Upper lobe of left lung (tissue), 6 donors: ENCODE measurements at regions not wholly inside any gene's neighbourhood (a gene's known extent, or its start where the extent isn't known, plus 50 kb on each side); places are given as distances from the start of the nearest gene placed in this dataset.

ENCODE experiments used
- ATAC-seq, 2 donors: fragments of 200-7000 bp; cut with Tn5 transposase; one replicate each; pipeline ENCODE4 v1.9.1; 2022; ENCODE audit warnings: mild to moderate bottlenecking in 2 of 2, moderate library complexity in 2 of 2; ENCODE audit not compliant: low FRiP score in 2 of 2
- DNase-seq, 2 donors: peaks; one replicate each; pipeline ENCODE4 v3.0.0-alpha.2; 2019 to 2020
- H3K27ac ChIP-seq, 4 donors: fragments of 200-600 bp; sonication (generic); one replicate each; pipeline ENCODE4 v1.5.1; 2016 to 2019
- H3K27me3 ChIP-seq, 4 donors: fragments of 200-600 bp; sonication (generic); one replicate each; pipeline ENCODE4 v1.5.1; 2017 to 2019
- H3K36me3 ChIP-seq, 4 donors: fragments of 200-600 bp; sonication (generic); one replicate each; pipeline ENCODE4 v1.5.1; 2016 to 2019
- H3K4me1 ChIP-seq, 4 donors: fragments of 200-600 bp; sonication (generic); one replicate each; pipeline ENCODE4 v1.5.1; 2018 to 2019
- H3K4me3 ChIP-seq, 4 donors: fragments of 200-600 bp; sonication (generic); one replicate each; pipeline ENCODE4 v1.5.1; 2017 to 2019; ENCODE audit warnings: mild to moderate bottlenecking in 2 of 4, moderate library complexity in 1 of 4
- H3K9me3 ChIP-seq, 4 donors: fragments of 200-600 bp; sonication (generic); one replicate each; pipeline ENCODE4 v1.5.1; 2018 to 2019
- EP300 ChIP-seq, 4 donors: sonication (generic); formaldehyde crosslinking; IDR thresholded peaks; one replicate each; pipeline ENCODE4 v1.5.1; 2017; ENCODE audit warnings: antibody characterized with exemption in 4 of 4, control low read depth in 2 of 4
- POLR2A ChIP-seq, 4 donors: fragments of 450-650 bp; IDR thresholded peaks; one replicate each; pipeline ENCODE4 v1.5.1; 2016 to 2017; ENCODE audit warnings: antibody characterized with exemption in 4 of 4, mild to moderate bottlenecking in 2 of 4
- POLR2AphosphoS5 ChIP-seq, 2 donors: sonication (generic); formaldehyde crosslinking; IDR thresholded peaks; one replicate each; pipeline ENCODE4 v1.5.1; 2017; ENCODE audit warnings: antibody characterized with exemption in 2 of 2
- WGBS, 2 donors: methylation state at CpG; one replicate each; pipeline ENCODE4 v1.1.5; 2017 to 2018; 5-methylcytosine and 5-hydroxymethylcytosine counted together
- TF ChIP-seq, protein P1 (sequence below), 6 experiments: fragments of 450-650 bp in 4 of 6; fragments of 200-600 bp in 2 of 6; sonication (generic) in 2 of 6; IDR thresholded peaks; one replicate each; pipeline ENCODE4 v1.5.1; 2016 to 2019; ENCODE audit warnings: antibody characterized with exemption in 6 of 6
- donor health status: DM: no; HTN: no; CAD: no; lungs with moderate emphysema.
- donor health status: DM: no; HTN: yes; CAD: no; lungs with severe emphysema.

DNA sequence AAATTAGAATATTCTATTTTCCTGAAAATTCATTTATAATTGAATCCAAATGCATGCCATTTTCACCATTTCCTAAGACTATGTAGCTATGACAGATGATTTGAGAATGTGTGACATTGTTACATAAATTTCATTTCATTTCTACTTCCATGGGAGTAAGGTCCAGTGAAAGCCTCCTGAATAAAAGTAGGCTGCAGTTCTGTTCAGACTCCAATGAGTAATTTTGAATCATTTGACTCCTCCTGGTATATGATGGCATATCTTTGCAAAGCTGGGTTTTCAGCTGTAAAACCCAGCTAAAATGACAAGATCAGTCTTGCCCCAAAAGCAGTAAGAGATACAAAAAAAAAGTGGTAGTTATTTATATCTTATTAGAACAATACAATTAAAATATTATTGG lies 101.0 kb upstream of the DNAJC10 start:
- no peaks in the 10 kb centered on the region for H3K36me3 ChIP-seq
- no peaks in the 10 kb centered on the region for H3K27me3 ChIP-seq
- no peak overlapping the region for H3K27ac ChIP-seq
- TF ChIP-seq, protein P1, sequence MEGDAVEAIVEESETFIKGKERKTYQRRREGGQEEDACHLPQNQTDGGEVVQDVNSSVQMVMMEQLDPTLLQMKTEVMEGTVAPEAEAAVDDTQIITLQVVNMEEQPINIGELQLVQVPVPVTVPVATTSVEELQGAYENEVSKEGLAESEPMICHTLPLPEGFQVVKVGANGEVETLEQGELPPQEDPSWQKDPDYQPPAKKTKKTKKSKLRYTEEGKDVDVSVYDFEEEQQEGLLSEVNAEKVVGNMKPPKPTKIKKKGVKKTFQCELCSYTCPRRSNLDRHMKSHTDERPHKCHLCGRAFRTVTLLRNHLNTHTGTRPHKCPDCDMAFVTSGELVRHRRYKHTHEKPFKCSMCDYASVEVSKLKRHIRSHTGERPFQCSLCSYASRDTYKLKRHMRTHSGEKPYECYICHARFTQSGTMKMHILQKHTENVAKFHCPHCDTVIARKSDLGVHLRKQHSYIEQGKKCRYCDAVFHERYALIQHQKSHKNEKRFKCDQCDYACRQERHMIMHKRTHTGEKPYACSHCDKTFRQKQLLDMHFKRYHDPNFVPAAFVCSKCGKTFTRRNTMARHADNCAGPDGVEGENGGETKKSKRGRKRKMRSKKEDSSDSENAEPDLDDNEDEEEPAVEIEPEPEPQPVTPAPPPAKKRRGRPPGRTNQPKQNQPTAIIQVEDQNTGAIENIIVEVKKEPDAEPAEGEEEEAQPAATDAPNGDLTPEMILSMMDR (IDR thresholded peaks at IDR 0.05) = no peak
- TF ChIP-seq POLR2A (IDR thresholded peaks at IDR 0.05) (no peak), POLR2AphosphoS5 (IDR thresholded peaks at IDR 0.05) (no peak), EP300 (IDR thresholded peaks at IDR 0.05) (no peak)
- no peak overlapping the region for H3K4me3 ChIP-seq
- no peaks in the 10 kb centered on the region for H3K4me1 ChIP-seq
- DNase-seq (no peak), ATAC-seq (no peak)
- H3K9me3 ChIP-seq = no peaks in the 10 kb centered on the region

DNA sequence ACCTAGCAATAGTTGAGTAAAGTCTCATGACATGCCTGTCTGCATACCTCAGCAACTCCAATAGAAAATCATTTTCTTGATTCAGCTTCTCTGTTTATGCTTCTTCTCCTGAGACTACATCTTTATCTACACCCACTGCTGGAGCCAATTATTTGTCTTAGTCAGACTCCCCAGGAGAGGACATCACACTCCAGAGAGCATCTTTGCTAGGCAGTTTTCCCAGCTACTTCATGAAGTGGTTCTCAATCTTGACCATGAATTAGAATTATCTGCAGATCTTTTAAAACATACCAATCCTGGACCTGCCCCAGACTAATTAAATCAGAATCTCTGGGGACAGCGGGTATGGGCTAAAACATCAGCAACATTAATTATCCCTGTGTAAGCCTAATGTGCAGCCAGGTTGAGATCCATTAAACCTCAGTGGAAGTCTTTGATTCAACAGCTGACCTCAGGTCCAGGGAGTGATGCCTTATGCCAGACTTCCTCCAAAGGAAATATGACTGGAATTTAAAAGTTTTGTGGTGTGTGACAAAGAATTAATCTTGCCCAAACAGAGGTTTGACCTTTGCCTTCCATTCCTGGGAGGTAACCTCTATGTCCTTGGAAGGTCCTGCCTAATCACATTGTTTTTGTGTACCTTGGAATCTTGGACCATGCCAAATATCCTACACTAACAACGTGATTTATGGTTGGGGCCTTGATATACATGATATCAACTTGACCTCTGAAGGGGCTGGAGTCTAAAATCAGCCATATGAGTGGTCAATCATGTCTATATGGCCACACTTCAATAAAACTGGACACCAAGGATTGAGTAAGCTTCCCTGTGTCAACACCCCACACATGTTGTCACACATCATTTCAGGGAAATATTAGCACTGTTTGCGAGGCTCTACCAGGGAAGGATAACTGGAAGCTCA lies 99.3 kb upstream of the DNAJC10 start:
- TF ChIP-seq, protein P1 (IDR thresholded peaks at IDR 0.05) = no peak
- TF ChIP-seq POLR2A (IDR thresholded peaks at IDR 0.05) (no peak), POLR2AphosphoS5 (IDR thresholded peaks at IDR 0.05) (no peak), EP300 (IDR thresholded peaks at IDR 0.05) (no peak)
- 76 to 88% methylated on average over 3 of the region's 3 CpGs for WGBS, 2 donors
- DNase-seq (no peak), ATAC-seq (peak in 1 of 2 donors; percentile 10)
- Histone ChIP-seq H3K4me3 (no peak overlapping the region), H3K9me3 (no peaks in the 10 kb centered on the region), H3K4me1 (no peaks in the 10 kb centered on the region), H3K36me3 (no peaks in the 10 kb centered on the region), H3K27ac (no peak overlapping the region), H3K27me3 (no peaks in the 10 kb centered on the region)

DNA sequence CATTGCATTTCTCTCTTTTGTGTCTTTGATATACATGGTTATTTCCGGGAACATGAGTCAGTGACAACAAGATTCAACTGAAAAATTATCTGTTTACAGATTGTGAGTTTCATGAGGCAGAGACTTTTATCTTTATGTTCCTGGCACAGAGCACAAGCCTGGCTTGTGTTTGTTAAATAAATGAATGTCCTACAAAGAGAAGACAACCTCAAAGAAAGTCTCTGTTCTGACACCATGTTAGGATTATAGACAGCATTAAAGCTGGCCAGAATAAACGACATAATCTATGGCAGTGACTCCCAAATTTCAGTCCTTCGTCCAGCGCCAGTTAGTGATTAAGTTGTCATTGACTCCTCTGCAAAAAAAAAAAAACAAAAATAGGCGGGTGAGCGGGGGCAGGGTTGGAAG lies 97.4 kb upstream of the DNAJC10 start:
- H3K4me3 ChIP-seq = no peak overlapping the region
- TF ChIP-seq, protein P1 (IDR thresholded peaks at IDR 0.05) = no peak
- TF ChIP-seq EP300 (IDR thresholded peaks at IDR 0.05) (no peak), POLR2A (IDR thresholded peaks at IDR 0.05) (no peak), POLR2AphosphoS5 (IDR thresholded peaks at IDR 0.05) (no peak)
- WGBS, 2 donors = 60 to 62% methylated on average over 6 of the region's 6 CpGs
- no peaks in the 10 kb centered on the region for H3K27me3 ChIP-seq
- no peaks in the 10 kb centered on the region for H3K36me3 ChIP-seq
- no peak for DNase-seq
- H3K27ac ChIP-seq = no peak overlapping the region
- no peaks in the 10 kb centered on the region for H3K9me3 ChIP-seq
- no peaks in the 10 kb centered on the region for H3K4me1 ChIP-seq
- no peak for ATAC-seq

DNA sequence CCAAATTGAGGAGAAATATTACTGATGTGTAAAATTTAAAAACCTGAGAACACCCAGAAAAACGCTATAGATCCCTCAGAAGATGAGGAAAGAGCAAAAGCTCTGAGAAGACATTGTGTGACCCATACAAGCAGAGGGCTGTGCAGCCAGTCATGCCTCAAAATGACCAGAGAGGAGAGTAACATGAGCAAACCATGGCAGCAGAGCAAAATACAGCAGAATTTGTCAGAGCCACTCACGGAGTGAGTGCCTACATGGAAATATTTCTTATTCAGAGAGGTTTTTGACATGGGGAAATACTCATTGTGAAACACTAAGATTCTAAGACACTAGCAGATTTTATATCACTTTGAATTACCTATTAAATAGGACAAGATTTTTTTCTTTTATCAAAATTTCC lies 96.8 kb upstream of the DNAJC10 start:
- no peaks in the 10 kb centered on the region for H3K9me3 ChIP-seq
- ATAC-seq (no peak), DNase-seq (no peak)
- WGBS, 2 donors = 76 to 86% methylated on average over 2 of the region's 2 CpGs
- H3K4me3 ChIP-seq = no peak overlapping the region
- H3K27me3 ChIP-seq = no peaks in the 10 kb centered on the region
- H3K27ac ChIP-seq = no peak overlapping the region
- TF ChIP-seq POLR2A (IDR thresholded peaks at IDR 0.05) = no peak
- TF ChIP-seq, protein P1 (IDR thresholded peaks at IDR 0.05) = no peak
- TF ChIP-seq POLR2AphosphoS5 (IDR thresholded peaks at IDR 0.05) = no peak
- no peak for TF ChIP-seq EP300 (IDR thresholded peaks at IDR 0.05)
- no peaks in the 10 kb centered on the region for H3K36me3 ChIP-seq
- no peaks in the 10 kb centered on the region for H3K4me1 ChIP-seq

DNA sequence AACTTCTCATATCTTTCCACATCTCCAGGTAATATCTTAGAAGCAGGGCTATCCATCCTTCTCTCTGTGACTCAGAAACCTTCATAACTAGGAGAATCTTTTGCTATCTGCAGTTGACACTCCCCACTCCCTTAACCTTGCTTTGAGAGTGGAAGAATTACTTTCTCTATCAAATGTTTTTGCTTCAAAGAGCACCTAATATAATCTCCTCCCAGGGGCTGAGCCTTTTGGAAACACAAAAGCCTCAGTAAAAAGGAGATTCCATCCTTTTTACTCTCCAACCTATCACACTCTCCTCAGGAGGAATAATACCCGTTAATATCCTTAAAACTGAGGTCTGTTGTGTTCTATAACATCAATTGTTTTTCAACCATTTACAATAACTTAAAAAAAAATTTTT lies 94.9 kb upstream of the DNAJC10 start:
- no peaks in the 10 kb centered on the region for H3K27me3 ChIP-seq
- no peak overlapping the region for H3K4me3 ChIP-seq
- H3K4me1 ChIP-seq = no peaks in the 10 kb centered on the region
- H3K9me3 ChIP-seq = no peaks in the 10 kb centered on the region
- no peak overlapping the region for H3K27ac ChIP-seq
- ATAC-seq (no peak), DNase-seq (no peak)
- H3K36me3 ChIP-seq = no peaks in the 10 kb centered on the region
- WGBS, 2 donors = 73 to 77% methylated on average over 1 of the region's 1 CpG
- no peak for TF ChIP-seq POLR2A (IDR thresholded peaks at IDR 0.05)
